ENCODE measurements at regions not wholly inside any gene's neighbourhood (a gene's known extent, or its start where the extent isn't known, plus 50 kb on each side); places are given as distances from the start of the nearest gene placed in this dataset.

DNA sequence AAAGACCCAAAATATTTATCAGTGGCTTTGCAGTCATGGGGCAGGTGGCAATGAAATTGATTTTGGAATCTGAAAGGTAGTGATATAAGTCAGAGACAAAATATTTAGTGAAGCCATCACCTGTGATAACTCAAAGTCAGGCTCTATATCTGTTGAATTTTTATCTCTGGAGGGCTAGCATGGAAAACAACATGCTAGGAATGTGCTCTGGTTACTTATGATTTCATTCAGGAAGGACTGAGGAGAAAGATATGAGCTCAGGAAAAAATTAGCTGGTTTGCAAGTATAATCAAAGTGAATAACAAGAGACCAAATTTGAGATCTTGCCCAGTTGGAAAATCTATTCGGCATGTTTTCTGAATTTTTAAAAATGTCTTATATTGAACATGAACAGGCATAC lies 364.6 kb upstream of the LRRC7 start:
- no peaks in the 10 kb centered on the region for H3K36me3 ChIP-seq (ENCODE audit: control insufficient read depth, insufficient read depth, low read length)
- H3K27ac ChIP-seq (ENCODE audit: low read length) = no peak overlapping the region
- H3K4me3 ChIP-seq (ENCODE audit: low read length) = no peak overlapping the region
- no peaks in the 10 kb centered on the region for H3K9me3 ChIP-seq (ENCODE audit: control insufficient read depth, insufficient read depth, low read length)
- no CpG with 5 or more reads among the region's 1 CpG for WGBS (ENCODE audit: insufficient coverage, insufficient read length)
- no peak for DNase-seq (ENCODE audit: low read depth, low spot score)
- no peaks in the 10 kb centered on the region for H3K4me1 ChIP-seq (ENCODE audit: control insufficient read depth, insufficient read depth, low read length)
- H3K27me3 ChIP-seq (ENCODE audit: control insufficient read depth, insufficient read depth, low read length) = no peaks in the 10 kb centered on the region

GRCh38 chr1:69213644-69214043 lies 354.1 kb upstream of the LRRC7 start:
- no peak for DNase-seq (ENCODE audit: low read depth, low spot score)
- Histone ChIP-seq H3K4me3 (ENCODE audit: low read length) (no peak overlapping the region), H3K27ac (ENCODE audit: low read length) (no peak overlapping the region), H3K4me1 (ENCODE audit: control insufficient read depth, insufficient read depth, low read length) (no peaks in the 10 kb centered on the region), H3K9me3 (ENCODE audit: control insufficient read depth, insufficient read depth, low read length) (no peaks in the 10 kb centered on the region), H3K27me3 (ENCODE audit: control insufficient read depth, insufficient read depth, low read length) (no peaks in the 10 kb centered on the region), H3K36me3 (ENCODE audit: control insufficient read depth, insufficient read depth, low read length) (no peaks in the 10 kb centered on the region)
- WGBS (ENCODE audit: insufficient coverage, insufficient read length) = no CpG with 5 or more reads among the region's 4 CpGs

GRCh38 chr1:69215883-69216282 lies 351.8 kb upstream of the LRRC7 start:
- no peaks in the 10 kb centered on the region for H3K27me3 ChIP-seq (ENCODE audit: control insufficient read depth, insufficient read depth, low read length)
- H3K4me1 ChIP-seq (ENCODE audit: control insufficient read depth, insufficient read depth, low read length) = no peaks in the 10 kb centered on the region
- H3K4me3 ChIP-seq (ENCODE audit: low read length) = no peak overlapping the region
- H3K27ac ChIP-seq (ENCODE audit: low read length) = no peak overlapping the region
- H3K36me3 ChIP-seq (ENCODE audit: control insufficient read depth, insufficient read depth, low read length) = no peaks in the 10 kb centered on the region
- no CpG with 5 or more reads among the region's 3 CpGs for WGBS (ENCODE audit: insufficient coverage, insufficient read length)
- DNase-seq (ENCODE audit: low read depth, low spot score) = no peak
- no peaks in the 10 kb centered on the region for H3K9me3 ChIP-seq (ENCODE audit: control insufficient read depth, insufficient read depth, low read length)

- H3K9me3 ChIP-seq (ENCODE audit: control insufficient read depth, insufficient read depth, low read length) = no peaks in the 10 kb centered on the region
- H3K27ac ChIP-seq (ENCODE audit: low read length) = no peak overlapping the region
- H3K4me3 ChIP-seq (ENCODE audit: low read length) = no peak overlapping the region
- WGBS (ENCODE audit: insufficient coverage, insufficient read length) = no CpG with 5 or more reads among the region's 1 CpG
- H3K36me3 ChIP-seq (ENCODE audit: control insufficient read depth, insufficient read depth, low read length) = no peaks in the 10 kb centered on the region
- DNase-seq (ENCODE audit: low read depth, low spot score) = no peak
- H3K27me3 ChIP-seq (ENCODE audit: control insufficient read depth, insufficient read depth, low read length) = no peaks in the 10 kb centered on the region
- no peaks in the 10 kb centered on the region for H3K4me1 ChIP-seq (ENCODE audit: control insufficient read depth, insufficient read depth, low read length)
These were observed 347.1 kb upstream of the LRRC7 start for GRCh38 chr1:69220672-69221071.

DNA sequence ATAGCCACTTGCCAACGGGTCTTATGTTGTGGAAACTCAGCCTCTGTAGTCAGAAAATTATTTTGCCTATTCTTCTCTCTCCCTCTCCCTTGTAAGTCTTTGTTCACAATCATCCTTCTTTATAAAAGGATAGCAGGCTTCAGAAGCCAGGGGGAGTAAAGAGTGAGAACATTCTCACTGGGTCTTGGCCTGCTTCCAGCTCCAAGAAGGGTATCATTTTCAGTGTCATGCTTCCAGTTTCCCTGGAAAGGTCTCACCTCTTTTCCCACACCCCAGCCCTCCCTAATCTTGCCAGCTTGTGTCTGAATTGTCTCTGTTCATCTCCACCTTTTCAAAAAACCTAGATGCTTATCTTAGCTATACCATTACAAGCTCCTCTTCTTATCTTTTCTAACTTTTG lies 346.2 kb upstream of the LRRC7 start:
- no peaks in the 10 kb centered on the region for H3K9me3 ChIP-seq (ENCODE audit: control insufficient read depth, insufficient read depth, low read length)
- DNase-seq (ENCODE audit: low read depth, low spot score) = no peak

GRCh38 chr1:69223156-69223555 lies 344.6 kb upstream of the LRRC7 start:
- Histone ChIP-seq H3K9me3 (ENCODE audit: control insufficient read depth, insufficient read depth, low read length) (no peaks in the 10 kb centered on the region), H3K4me1 (ENCODE audit: control insufficient read depth, insufficient read depth, low read length) (no peaks in the 10 kb centered on the region), H3K27ac (ENCODE audit: low read length) (no peak overlapping the region), H3K4me3 (ENCODE audit: low read length) (no peak overlapping the region), H3K27me3 (ENCODE audit: control insufficient read depth, insufficient read depth, low read length) (no peaks in the 10 kb centered on the region), H3K36me3 (ENCODE audit: control insufficient read depth, insufficient read depth, low read length) (no peaks in the 10 kb centered on the region)
- no peak for DNase-seq (ENCODE audit: low read depth, low spot score)
- WGBS (ENCODE audit: insufficient coverage, insufficient read length) = no CpG with 5 or more reads among the region's 1 CpG

More for the DNA sequence above, 346.2 kb upstream of the LRRC7 start:
- WGBS (ENCODE audit: insufficient coverage, insufficient read length) = no CpG with 5 or more reads among the region's 1 CpG
- H3K4me3 ChIP-seq (ENCODE audit: low read length) = no peak overlapping the region
- H3K27me3 ChIP-seq (ENCODE audit: control insufficient read depth, insufficient read depth, low read length) = no peaks in the 10 kb centered on the region
- H3K4me1 ChIP-seq (ENCODE audit: control insufficient read depth, insufficient read depth, low read length) = no peaks in the 10 kb centered on the region
- no peak overlapping the region for H3K27ac ChIP-seq (ENCODE audit: low read length)
- H3K36me3 ChIP-seq (ENCODE audit: control insufficient read depth, insufficient read depth, low read length) = no peaks in the 10 kb centered on the region

DNA sequence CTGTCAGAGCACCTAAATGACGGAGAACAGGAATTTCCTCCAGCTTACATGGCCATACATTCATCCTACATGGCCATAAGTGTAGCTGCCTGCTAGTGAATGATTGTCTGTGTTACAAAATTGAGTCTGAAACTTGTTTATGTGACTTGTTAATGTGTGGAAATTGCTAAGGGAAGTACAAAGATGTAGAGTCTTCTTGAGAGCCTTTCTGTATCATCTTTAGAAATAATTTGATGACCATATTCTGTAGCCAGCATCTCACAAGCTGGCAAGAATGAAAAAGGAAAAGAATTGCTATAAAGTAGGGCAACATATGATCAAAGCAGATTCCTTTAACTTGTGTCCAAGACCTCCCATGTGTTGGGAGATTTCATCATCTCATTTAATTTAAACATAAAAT lies 339.2 kb upstream of the LRRC7 start:
- DNase-seq (ENCODE audit: low read depth, low spot score) = no peak
- H3K27ac ChIP-seq (ENCODE audit: low read length) = no peak overlapping the region
- H3K4me1 ChIP-seq (ENCODE audit: control insufficient read depth, insufficient read depth, low read length) = no peaks in the 10 kb centered on the region
- no peak overlapping the region for H3K4me3 ChIP-seq (ENCODE audit: low read length)
- no peaks in the 10 kb centered on the region for H3K36me3 ChIP-seq (ENCODE audit: control insufficient read depth, insufficient read depth, low read length)
- no CpG with 5 or more reads among the region's 1 CpG for WGBS (ENCODE audit: insufficient coverage, insufficient read length)
- H3K9me3 ChIP-seq (ENCODE audit: control insufficient read depth, insufficient read depth, low read length) = no peaks in the 10 kb centered on the region
- no peaks in the 10 kb centered on the region for H3K27me3 ChIP-seq (ENCODE audit: control insufficient read depth, insufficient read depth, low read length)

DNA sequence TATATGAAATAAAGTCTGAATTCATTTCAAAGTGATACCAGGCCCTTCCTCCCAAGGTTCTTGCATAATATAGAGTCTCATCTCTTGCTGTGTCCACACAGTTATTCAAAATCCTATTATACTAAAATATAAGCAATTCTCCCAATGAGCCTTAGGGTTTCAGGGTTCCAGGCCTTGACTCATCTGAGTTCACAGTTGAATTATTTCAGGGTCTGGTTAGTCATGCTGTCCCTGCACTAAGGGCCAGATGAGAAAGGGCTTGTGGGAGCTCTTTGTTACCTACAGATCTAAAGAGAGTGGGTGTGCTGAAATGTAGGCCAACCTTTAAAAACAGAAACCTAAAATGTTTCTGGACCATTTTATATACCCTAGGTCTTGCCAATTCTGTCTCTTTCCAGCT lies 337.5 kb upstream of the LRRC7 start:
- no peak overlapping the region for H3K27ac ChIP-seq (ENCODE audit: low read length)
- H3K4me3 ChIP-seq (ENCODE audit: low read length) = no peak overlapping the region
- H3K27me3 ChIP-seq (ENCODE audit: control insufficient read depth, insufficient read depth, low read length) = no peaks in the 10 kb centered on the region
- H3K4me1 ChIP-seq (ENCODE audit: control insufficient read depth, insufficient read depth, low read length) = no peaks in the 10 kb centered on the region
- H3K36me3 ChIP-seq (ENCODE audit: control insufficient read depth, insufficient read depth, low read length) = no peaks in the 10 kb centered on the region
- H3K9me3 ChIP-seq (ENCODE audit: control insufficient read depth, insufficient read depth, low read length) = no peaks in the 10 kb centered on the region
- DNase-seq (ENCODE audit: low read depth, low spot score) = no peak

DNA sequence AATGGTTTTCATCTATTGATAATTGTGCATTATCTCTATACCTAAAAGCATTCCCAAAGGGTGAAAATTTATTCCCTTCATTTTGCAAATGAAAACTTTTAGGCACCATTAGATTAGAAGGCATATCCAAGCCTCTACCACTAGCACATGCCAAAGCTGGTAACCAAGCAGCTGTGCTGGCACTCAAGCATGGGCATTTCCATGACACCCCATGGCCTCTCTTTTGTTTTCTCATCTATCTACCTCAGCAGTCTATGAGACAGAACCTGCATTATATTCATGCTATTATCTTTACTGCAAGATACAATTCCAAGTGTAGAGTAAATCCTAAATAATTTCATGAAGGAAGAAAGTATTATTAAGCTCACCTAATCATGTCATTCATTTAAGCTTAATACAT lies 334.3 kb upstream of the LRRC7 start:
- H3K9me3 ChIP-seq (ENCODE audit: control insufficient read depth, insufficient read depth, low read length) = no peaks in the 10 kb centered on the region
- no peak overlapping the region for H3K4me3 ChIP-seq (ENCODE audit: low read length)
- DNase-seq (ENCODE audit: low read depth, low spot score) = no peak
- H3K27me3 ChIP-seq (ENCODE audit: control insufficient read depth, insufficient read depth, low read length) = no peaks in the 10 kb centered on the region
- no peaks in the 10 kb centered on the region for H3K4me1 ChIP-seq (ENCODE audit: control insufficient read depth, insufficient read depth, low read length)
- H3K27ac ChIP-seq (ENCODE audit: low read length) = no peak overlapping the region
- no peaks in the 10 kb centered on the region for H3K36me3 ChIP-seq (ENCODE audit: control insufficient read depth, insufficient read depth, low read length)

- peak; percentile 13 for DNase-seq (ENCODE audit: low read depth, low spot score)
- no peak overlapping the region for H3K4me3 ChIP-seq (ENCODE audit: low read length)
- no peaks in the 10 kb centered on the region for H3K36me3 ChIP-seq (ENCODE audit: control insufficient read depth, insufficient read depth, low read length)
- no peaks in the 10 kb centered on the region for H3K27me3 ChIP-seq (ENCODE audit: control insufficient read depth, insufficient read depth, low read length)
- H3K9me3 ChIP-seq (ENCODE audit: control insufficient read depth, insufficient read depth, low read length) = no peaks in the 10 kb centered on the region
- no CpG with 5 or more reads among the region's 1 CpG for WGBS (ENCODE audit: insufficient coverage, insufficient read length)
- no peak overlapping the region for H3K27ac ChIP-seq (ENCODE audit: low read length)
- peaks cover 6% of the 10 kb centered on the region; the same call in 1 of the 2 replicates for H3K4me1 ChIP-seq (ENCODE audit: control insufficient read depth, insufficient read depth, low read length)
These were observed 323.5 kb upstream of the LRRC7 start for GRCh38 chr1:69244211-69244610.

DNA sequence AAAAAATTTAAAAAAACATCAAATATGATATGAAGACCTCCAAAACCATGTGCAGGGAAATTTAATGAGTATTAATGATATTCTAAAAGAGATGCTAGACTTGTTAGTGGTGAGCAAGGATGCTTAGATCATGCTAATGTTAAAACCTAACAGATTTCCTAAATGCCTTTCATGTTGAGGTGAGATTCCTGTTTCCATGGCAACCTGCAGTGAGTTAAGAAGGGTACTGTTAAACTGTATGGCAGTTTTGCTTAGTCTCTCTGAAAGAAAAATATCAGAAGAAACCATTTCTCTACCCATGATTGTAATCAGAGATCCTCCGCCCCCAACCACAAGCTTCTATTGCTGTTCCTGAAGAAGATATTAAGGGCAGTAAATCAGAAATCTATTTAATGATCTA lies 321.6 kb upstream of the LRRC7 start:
- Histone ChIP-seq H3K27me3 (ENCODE audit: control insufficient read depth, insufficient read depth, low read length) (no peaks in the 10 kb centered on the region), H3K36me3 (ENCODE audit: control insufficient read depth, insufficient read depth, low read length) (no peaks in the 10 kb centered on the region), H3K27ac (ENCODE audit: low read length) (no peak overlapping the region), H3K4me1 (ENCODE audit: control insufficient read depth, insufficient read depth, low read length) (peaks cover 6% of the 10 kb centered on the region; the same call in 1 of the 2 replicates), H3K4me3 (ENCODE audit: low read length) (no peak overlapping the region), H3K9me3 (ENCODE audit: control insufficient read depth, insufficient read depth, low read length) (no peaks in the 10 kb centered on the region)
- WGBS (ENCODE audit: insufficient coverage, insufficient read length) = no CpG with 5 or more reads among the region's 1 CpG
- DNase-seq (ENCODE audit: low read depth, low spot score) = peak; percentile 20

Measured in iPS DF 6.9 (cell line).